NCI-H1092 treated with DMSO at 0.1 percent for 48 hours (cell line): ENCODE measurements at regions not wholly inside any gene's neighbourhood (a gene's known extent, or its start where the extent isn't known, plus 50 kb on each side); places are given as distances from the start of the nearest gene placed in this dataset.
A peak's percentile ranks its signal among the peaks of the same experiment; 100 is the strongest.

Experiments
- DNase-seq: peaks from one replicate; lab custom pipeline; 2025; lab: John Stamatoyannopoulos, UW

- no peak for DNase-seq
These were observed 605.2 kb downstream of the CCDC171 start for GRCh38 chr9:16158093-16158492.

GRCh38 chr9:16161483-16161882, 608.6 kb downstream of the CCDC171 start:
- DNase-seq: no peak

- DNase-seq: no peak
These were observed 617.3 kb downstream of the CCDC171 start for GRCh38 chr9:16170119-16170518.

GRCh38 chr9:16171911-16172310, 619.1 kb downstream of the CCDC171 start:
- DNase-seq: no peak

GRCh38 chr9:16172796-16173195, 620.0 kb downstream of the CCDC171 start:
- DNase-seq: no peak

GRCh38 chr9:16174915-16175314, 622.1 kb downstream of the CCDC171 start:
- no peak for DNase-seq

- DNase-seq: no peak
These were observed 622.6 kb downstream of the CCDC171 start for GRCh38 chr9:16175461-16175860.

- no peak for DNase-seq
These were observed 625.5 kb downstream of the CCDC171 start for GRCh38 chr9:16178294-16178693.

GRCh38 chr9:16179566-16179965, 626.7 kb downstream of the CCDC171 start:
- no peak for DNase-seq

- DNase-seq: no peak
These were observed 627.2 kb downstream of the CCDC171 start for GRCh38 chr9:16180091-16180490.

GRCh38 chr9:16180546-16180945, 627.7 kb downstream of the CCDC171 start:
- DNase-seq: no peak

- no peak for DNase-seq
These were observed 628.7 kb downstream of the CCDC171 start for GRCh38 chr9:16181539-16181938.

GRCh38 chr9:16182784-16183183, 629.9 kb downstream of the CCDC171 start:
- DNase-seq: no peak

- DNase-seq: no peak
These were observed 632.3 kb downstream of the CCDC171 start for GRCh38 chr9:16184964-16185646.

- no peak for DNase-seq
These were observed 638.3 kb downstream of the CCDC171 start for GRCh38 chr9:16191191-16191590.

- DNase-seq: peak; percentile 92
These were observed 639.0 kb downstream of the CCDC171 start for GRCh38 chr9:16191691-16192402.

GRCh38 chr9:16192403-16193017, 639.7 kb downstream of the CCDC171 start:
- peak; percentile 67 for DNase-seq

- DNase-seq: no peak
These were observed 640.2 kb downstream of the CCDC171 start for GRCh38 chr9:16193066-16193465.

- no peak for DNase-seq
These were observed 643.4 kb downstream of the CCDC171 start for GRCh38 chr9:16196206-16196605.

- no peak for DNase-seq
These were observed 644.9 kb downstream of the CCDC171 start for GRCh38 chr9:16197578-16198370.

GRCh38 chr9:16198996-16199395, 646.2 kb downstream of the CCDC171 start:
- DNase-seq: no peak

GRCh38 chr9:16202221-16202620, 649.4 kb downstream of the CCDC171 start:
- no peak for DNase-seq
